ENCODE measurements at regions not wholly inside any gene's neighbourhood (a gene's known extent, or its start where the extent isn't known, plus 50 kb on each side); places are given as distances from the start of the nearest gene placed in this dataset.

- TF ChIP-seq, protein P1, sequence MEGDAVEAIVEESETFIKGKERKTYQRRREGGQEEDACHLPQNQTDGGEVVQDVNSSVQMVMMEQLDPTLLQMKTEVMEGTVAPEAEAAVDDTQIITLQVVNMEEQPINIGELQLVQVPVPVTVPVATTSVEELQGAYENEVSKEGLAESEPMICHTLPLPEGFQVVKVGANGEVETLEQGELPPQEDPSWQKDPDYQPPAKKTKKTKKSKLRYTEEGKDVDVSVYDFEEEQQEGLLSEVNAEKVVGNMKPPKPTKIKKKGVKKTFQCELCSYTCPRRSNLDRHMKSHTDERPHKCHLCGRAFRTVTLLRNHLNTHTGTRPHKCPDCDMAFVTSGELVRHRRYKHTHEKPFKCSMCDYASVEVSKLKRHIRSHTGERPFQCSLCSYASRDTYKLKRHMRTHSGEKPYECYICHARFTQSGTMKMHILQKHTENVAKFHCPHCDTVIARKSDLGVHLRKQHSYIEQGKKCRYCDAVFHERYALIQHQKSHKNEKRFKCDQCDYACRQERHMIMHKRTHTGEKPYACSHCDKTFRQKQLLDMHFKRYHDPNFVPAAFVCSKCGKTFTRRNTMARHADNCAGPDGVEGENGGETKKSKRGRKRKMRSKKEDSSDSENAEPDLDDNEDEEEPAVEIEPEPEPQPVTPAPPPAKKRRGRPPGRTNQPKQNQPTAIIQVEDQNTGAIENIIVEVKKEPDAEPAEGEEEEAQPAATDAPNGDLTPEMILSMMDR (IDR thresholded peaks at IDR 0.05; ENCODE audit: borderline replicate concordance, extremely low read depth, low read length, poor library complexity, severe bottlenecking) = no peak
- TF ChIP-seq EZH2 (IDR thresholded peaks at IDR 0.05; ENCODE audit: borderline replicate concordance, low read depth, low read length, severe bottlenecking) = no peak
Observed at GRCh38 chr9:94031380-94031779, 52.9 kb upstream of the PTPDC1 start.

Data from DND-41 (cell line).